GM13976 (cell line): ENCODE measurements at regions not wholly inside any gene's neighbourhood (a gene's known extent, or its start where the extent isn't known, plus 50 kb on each side); places are given as distances from the start of the nearest gene placed in this dataset.

Source experiments
- DNase-seq: peaks from one replicate; pipeline ENCODE4 v3.0.0; 2012; ENCODE audit warnings: low spot score
- in situ Hi-C: fragments of 300-500 bp; cut with MboI; formaldehyde crosslinking; loops from one replicate; pipeline ENCODE4 v1.12.0; 2022; ENCODE audit warnings: low sequenced_read_pairs, mixed read lengths, inconsistent platforms; ENCODE audit not compliant: unreplicated experiment
- TF ChIP-seq, protein P1 (sequence below): IDR thresholded peaks from 2 replicates; pipeline ENCODE4 v1.5.1; 2012; ENCODE audit warnings: borderline replicate concordance, mild to moderate bottlenecking; ENCODE audit not compliant: insufficient read depth; ENCODE audit errors: extremely low read depth, missing control alignments, control extremely low read depth

DNA sequence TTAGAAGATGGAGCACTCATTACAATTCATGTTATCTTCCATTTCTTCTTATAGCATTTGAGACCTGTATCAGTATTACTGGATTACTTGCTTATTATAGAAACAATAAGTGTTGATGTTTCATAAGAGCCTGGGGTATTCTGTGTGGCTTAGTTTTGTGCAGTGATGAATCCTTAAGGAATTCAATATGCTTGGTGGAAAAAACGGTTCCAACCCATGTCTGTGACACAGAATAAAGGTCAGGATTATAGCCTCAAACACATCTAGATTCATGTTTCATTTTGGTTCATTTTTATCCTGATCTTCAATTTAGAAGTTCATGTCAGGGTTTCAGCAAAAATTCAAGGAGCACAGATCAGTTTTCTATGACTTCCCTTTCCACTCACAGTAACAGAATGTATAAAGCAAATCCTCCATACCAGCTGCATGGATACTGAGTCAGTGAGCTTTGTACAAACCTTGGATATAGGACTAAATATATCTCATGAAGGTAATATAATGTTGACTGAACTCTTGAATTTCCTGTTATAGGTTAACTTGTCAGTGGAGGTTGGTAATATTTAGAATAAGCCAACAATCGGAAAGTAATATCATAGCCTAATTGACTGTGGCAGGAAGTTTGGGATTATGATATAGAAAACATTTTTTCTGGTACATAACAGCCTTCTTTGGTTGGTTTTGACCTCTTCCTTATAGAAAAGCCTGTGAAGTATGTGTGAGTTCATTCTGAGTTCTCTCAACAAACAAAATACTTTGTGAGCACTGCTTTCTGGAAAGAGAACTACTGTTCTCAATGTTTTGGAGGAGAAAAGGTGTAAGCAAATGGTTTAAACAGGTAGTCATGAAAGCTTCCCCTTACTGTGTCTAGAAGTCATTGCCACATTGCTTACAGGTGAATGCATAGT lies 218.2 kb upstream of the TPM1 start:
- DNase-seq: no peak
- in situ Hi-C loops: no loop called here
- TF ChIP-seq, protein P1, sequence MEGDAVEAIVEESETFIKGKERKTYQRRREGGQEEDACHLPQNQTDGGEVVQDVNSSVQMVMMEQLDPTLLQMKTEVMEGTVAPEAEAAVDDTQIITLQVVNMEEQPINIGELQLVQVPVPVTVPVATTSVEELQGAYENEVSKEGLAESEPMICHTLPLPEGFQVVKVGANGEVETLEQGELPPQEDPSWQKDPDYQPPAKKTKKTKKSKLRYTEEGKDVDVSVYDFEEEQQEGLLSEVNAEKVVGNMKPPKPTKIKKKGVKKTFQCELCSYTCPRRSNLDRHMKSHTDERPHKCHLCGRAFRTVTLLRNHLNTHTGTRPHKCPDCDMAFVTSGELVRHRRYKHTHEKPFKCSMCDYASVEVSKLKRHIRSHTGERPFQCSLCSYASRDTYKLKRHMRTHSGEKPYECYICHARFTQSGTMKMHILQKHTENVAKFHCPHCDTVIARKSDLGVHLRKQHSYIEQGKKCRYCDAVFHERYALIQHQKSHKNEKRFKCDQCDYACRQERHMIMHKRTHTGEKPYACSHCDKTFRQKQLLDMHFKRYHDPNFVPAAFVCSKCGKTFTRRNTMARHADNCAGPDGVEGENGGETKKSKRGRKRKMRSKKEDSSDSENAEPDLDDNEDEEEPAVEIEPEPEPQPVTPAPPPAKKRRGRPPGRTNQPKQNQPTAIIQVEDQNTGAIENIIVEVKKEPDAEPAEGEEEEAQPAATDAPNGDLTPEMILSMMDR: no peak

DNA sequence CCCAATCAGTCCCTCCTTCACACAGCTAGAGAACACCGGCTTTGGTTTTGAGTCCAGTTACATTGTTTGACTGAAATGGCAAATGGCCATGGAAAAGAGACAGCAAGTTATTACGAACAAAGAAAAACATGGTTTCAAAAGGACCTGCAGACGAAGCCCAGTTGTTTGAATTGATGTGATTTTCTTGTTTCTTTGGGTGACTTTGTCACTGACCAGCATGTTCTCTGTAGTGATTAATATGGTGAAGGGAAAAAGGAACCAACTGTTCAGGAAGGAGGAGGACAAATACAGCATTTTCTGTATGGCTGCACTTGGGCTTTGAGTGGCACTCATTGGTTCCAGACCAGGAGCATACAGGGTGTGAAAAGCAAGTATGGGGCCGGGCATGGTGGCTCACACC lies 217.4 kb upstream of the TPM1 start:
- TF ChIP-seq, protein P1: no peak
- in situ Hi-C loops: no loop called here
- DNase-seq: no peak

DNA sequence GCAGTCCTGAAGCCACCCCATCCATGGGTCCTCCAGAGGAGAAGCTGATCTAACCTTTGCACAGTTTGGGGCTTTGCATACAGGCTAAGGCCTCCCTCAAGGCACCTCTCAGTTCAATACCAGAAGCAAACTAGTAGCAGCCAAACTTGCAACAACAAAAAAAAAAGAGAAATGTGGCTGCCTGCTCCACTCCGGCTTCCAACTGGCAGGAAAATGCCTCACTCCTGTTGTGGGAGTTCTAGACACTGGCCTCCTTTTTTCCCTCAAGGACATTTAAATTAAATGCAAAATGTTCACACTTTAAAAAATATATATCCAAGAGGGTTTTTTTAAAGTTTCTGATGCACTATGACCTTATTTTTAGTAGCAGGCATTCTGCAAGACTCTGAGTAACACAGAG lies 216.0 kb upstream of the TPM1 start:
- in situ Hi-C loops: no loop called here
- TF ChIP-seq, protein P1: no peak
- no peak for DNase-seq

DNA sequence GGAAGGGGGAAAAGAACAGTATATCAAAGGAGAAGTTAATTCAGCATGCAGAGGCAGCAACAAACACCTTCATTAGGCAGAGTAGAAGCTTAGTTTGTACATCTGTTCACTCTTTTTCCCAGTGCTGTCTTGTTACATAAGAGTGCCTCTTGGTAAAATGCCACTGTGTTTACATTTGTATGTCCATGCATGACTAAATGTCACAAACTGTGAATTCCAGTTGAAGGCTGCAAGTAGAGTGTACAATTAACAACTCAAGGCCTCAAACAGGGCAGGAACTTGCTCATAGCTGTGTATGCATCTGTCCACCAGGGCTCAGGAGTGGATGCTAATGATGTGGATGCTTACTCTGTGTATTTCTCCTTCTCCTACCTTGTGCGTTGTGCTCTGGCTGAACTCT lies 214.2 kb upstream of the TPM1 start:
- TF ChIP-seq, protein P1: no peak
- in situ Hi-C loops: no loop called here
- no peak for DNase-seq

DNA sequence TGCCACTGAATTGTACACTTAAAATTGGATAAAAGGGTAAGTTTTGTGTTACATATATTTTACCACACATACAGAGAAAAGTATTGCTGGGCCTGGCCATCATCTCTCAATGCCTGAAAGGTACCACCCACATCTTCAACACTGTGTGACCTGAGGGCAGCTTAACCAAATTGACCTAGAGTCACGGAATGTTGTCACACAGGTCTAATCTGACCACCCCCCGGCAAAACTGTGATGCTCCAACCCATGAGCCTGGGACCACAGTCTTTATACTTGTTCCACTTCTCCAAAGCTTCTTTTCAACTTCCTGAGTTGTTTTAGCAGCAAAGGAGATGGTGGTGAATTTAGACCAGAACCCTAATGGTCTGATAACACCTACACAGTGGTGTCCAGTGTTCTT lies 210.3 kb upstream of the TPM1 start:
- in situ Hi-C loops: no loop called here
- TF ChIP-seq, protein P1: no peak
- no peak for DNase-seq

DNA sequence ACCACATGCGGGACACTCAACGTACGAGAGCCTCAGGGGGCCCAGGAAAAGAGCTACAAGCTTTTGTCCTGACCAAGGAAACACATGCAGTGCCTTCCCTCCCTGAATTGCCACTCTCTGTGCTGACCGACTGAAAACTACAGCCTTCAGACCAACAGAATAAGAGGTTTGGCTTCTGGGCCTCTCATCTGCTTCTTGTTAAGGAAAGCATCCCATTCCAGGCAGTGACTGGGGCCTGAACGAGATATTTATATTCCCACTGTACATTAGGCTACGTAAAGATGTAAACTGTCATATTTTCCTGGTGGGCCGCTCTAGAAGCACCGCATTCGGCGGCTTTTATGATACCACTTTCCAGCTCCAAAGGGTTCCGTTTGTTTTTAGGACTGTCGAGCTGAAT lies 208.9 kb upstream of the TPM1 start:
- no peak for DNase-seq
- in situ Hi-C loops: no loop called here
- TF ChIP-seq, protein P1: no peak
